H1 (cell line): ENCODE measurements at regions not wholly inside any gene's neighbourhood (a gene's known extent, or its start where the extent isn't known, plus 50 kb on each side); places are given as distances from the start of the nearest gene placed in this dataset.

Experiments
- CTCF ChIA-PET: fragments of 300-600 bp; sonication (Branson Sonifier 250); formaldehyde crosslinking; loops from one replicate; lab custom pipeline; 2021; ENCODE audit not compliant: partially characterized antibody; lab: Charles Lee
- POLR2A ChIA-PET: fragments of 300-600 bp; sonication (Branson Sonifier 250); formaldehyde crosslinking; loops from one replicate; lab custom pipeline; 2021; ENCODE audit warnings: inconsistent platforms; ENCODE audit not compliant: partially characterized antibody; lab: Charles Lee
- DNase-seq, 2 experiments: peaks; one replicate each; pipeline versions ENCODE4 v3.0.0 to v3.0.0-alpha.2; 2010 to 2022; ENCODE audit warnings: low spot score in 2 of 2, low read depth in 1 of 2, mixed read lengths in 1 of 2
- FAIRE-seq: peaks from 2 replicates; lab custom pipeline; 2011; peaks lifted over from hg19 to GRCh38; lab: Jason Lieb, UNC
- H2AFZ ChIP-seq: 2 replicates; pipeline ENCODE4 v1.8.1; 2012; ENCODE audit warnings: low read length, inconsistent platforms
- H2AK5ac ChIP-seq: 2 replicates; pipeline ENCODE4 v1.6.1; 2013; ENCODE audit warnings: low read depth, low read length
- H2BK120ac ChIP-seq: replicated peaks from 2 replicates; pipeline ENCODE3; 2013; ENCODE audit warnings: low read depth, low read length, inconsistent platforms
- H2BK12ac ChIP-seq: 2 replicates; pipeline ENCODE4 v1.6.1; 2013; ENCODE audit warnings: low read depth, low read length
- H2BK15ac ChIP-seq: 2 replicates; pipeline ENCODE4 v1.6.1; 2013; ENCODE audit warnings: low read length
- H2BK20ac ChIP-seq: 2 replicates; pipeline ENCODE4 v1.6.1; 2013; ENCODE audit warnings: low read length
- H2BK5ac ChIP-seq: 2 replicates; pipeline ENCODE4 v1.6.1; 2013; ENCODE audit warnings: low read depth, low read length
- H3K14ac ChIP-seq: 2 replicates; pipeline ENCODE4 v1.6.1; 2013; ENCODE audit warnings: inconsistent platforms; ENCODE audit not compliant: insufficient read length
- H3K18ac ChIP-seq: 2 replicates; pipeline ENCODE4 v1.6.1; 2013; ENCODE audit warnings: low read length; ENCODE audit errors: extremely low read depth
- H3K23ac ChIP-seq: 2 replicates; pipeline ENCODE4 v1.6.1; 2013; ENCODE audit warnings: inconsistent platforms; ENCODE audit not compliant: insufficient read length
- H3K23me2 ChIP-seq: 2 replicates; pipeline ENCODE4 v1.6.1; 2013; ENCODE audit warnings: low read depth, low read length
- H3K27ac ChIP-seq: 2 replicates; pipeline ENCODE4 v1.6.1; 2011; ENCODE audit warnings: low read depth, low read length, inconsistent platforms
- H3K27me3 ChIP-seq, 4 experiments: replicated peaks in 1 of 4; 1 replicate in 1 of 4; 2 replicates in 3 of 4; pipeline versions ENCODE4 v1.6.1 to v1.8.1; 2011 to 2013; ENCODE audit warnings: low read length in 3 of 4, mild to moderate bottlenecking in 3 of 4, inconsistent platforms in 2 of 4, mixed read lengths in 2 of 4, moderate library complexity in 1 of 4; ENCODE audit not compliant: control insufficient read depth in 3 of 4, insufficient read depth in 3 of 4; ENCODE audit errors: extremely low read depth in 1 of 4
- H3K36me3 ChIP-seq, 4 experiments: 2 replicates each; pipeline versions ENCODE4 v1.6.1 to v1.8.1; 2011 to 2013; ENCODE audit warnings: mild to moderate bottlenecking in 4 of 4, low read length in 3 of 4, moderate library complexity in 2 of 4, control low read depth in 1 of 4, inconsistent platforms in 1 of 4; ENCODE audit not compliant: insufficient read depth in 4 of 4, control insufficient read depth in 2 of 4
- H3K4ac ChIP-seq: replicated peaks from 2 replicates; pipeline ENCODE3; 2013; ENCODE audit warnings: low read length, low read depth, mixed read lengths, inconsistent platforms; ENCODE audit not compliant: insufficient read length
- H3K4me1 ChIP-seq, 4 experiments: replicated peaks in 1 of 4; 1 replicate in 1 of 4; 2 replicates in 3 of 4; pipeline versions ENCODE4 v1.6.1 to v1.8.1; 2011 to 2013; ENCODE audit warnings: low read length in 3 of 4, inconsistent platforms in 2 of 4, mixed read lengths in 1 of 4; ENCODE audit not compliant: insufficient read depth in 4 of 4, control insufficient read depth in 3 of 4
- H3K4me2 ChIP-seq, 2 experiments: 2 replicates each; pipeline versions ENCODE4 v1.6.1 to v1.8.1; 2011 to 2013; ENCODE audit warnings: low read depth in 2 of 2, low read length in 2 of 2, control low read depth in 1 of 2, inconsistent platforms in 1 of 2, mild to moderate bottlenecking in 1 of 2; ENCODE audit not compliant: insufficient read depth in 1 of 2
- H3K4me3 ChIP-seq, 4 experiments: fragments of 200-600, 300-600 bp in 1 of 4; sonication (generic), shearing (Covaris generic), sonication (Bioruptor Twin) in 1 of 4; 2 replicates each; pipeline versions ENCODE4 v1.5.1 to v1.8.1; 2011 to 2016; ENCODE audit warnings: low read length in 4 of 4, low read depth in 3 of 4, control low read depth in 2 of 4, inconsistent platforms in 2 of 4, mild to moderate bottlenecking in 2 of 4, mixed read lengths in 1 of 4, moderate library complexity in 1 of 4; ENCODE audit not compliant: insufficient read depth in 2 of 4; ENCODE audit errors: extremely low read depth in 1 of 4
- H3K56ac ChIP-seq: replicated peaks from 2 replicates; pipeline ENCODE3; 2013; ENCODE audit warnings: low read depth, mild to moderate bottlenecking, mixed read lengths, low read length, inconsistent platforms; ENCODE audit not compliant: insufficient read length
- H3K79me1 ChIP-seq: 2 replicates; pipeline ENCODE4 v1.6.1; 2013; ENCODE audit warnings: low read depth, low read length, control low read depth
- H3K79me2 ChIP-seq, 2 experiments: 2 replicates each; pipeline versions ENCODE4 v1.6.1 to v1.8.1; 2012 to 2013; ENCODE audit warnings: low read length in 2 of 2, mild to moderate bottlenecking in 2 of 2, inconsistent platforms in 1 of 2; ENCODE audit not compliant: insufficient read depth in 2 of 2, control insufficient read depth in 1 of 2
- H3K9ac ChIP-seq, 4 experiments: replicated peaks in 1 of 4; 1 replicate in 1 of 4; 2 replicates in 3 of 4; pipeline versions ENCODE4 v1.6.1 to v1.8.1; 2011 to 2013; ENCODE audit warnings: low read depth in 3 of 4, low read length in 3 of 4, control low read depth in 2 of 4, mild to moderate bottlenecking in 2 of 4, moderate library complexity in 2 of 4, inconsistent platforms in 1 of 4; ENCODE audit errors: extremely low read depth in 1 of 4
- H3K9me3 ChIP-seq, 2 experiments: 2 replicates each; pipeline versions ENCODE4 v1.6.1 to v1.8.1; 2012 to 2013; ENCODE audit warnings: mild to moderate bottlenecking in 2 of 2, moderate library complexity in 2 of 2, control low read depth in 1 of 2, inconsistent platforms in 1 of 2, low read depth in 1 of 2, low read length in 1 of 2, mixed read lengths in 1 of 2; ENCODE audit not compliant: insufficient read depth in 2 of 2
- H4K20me1 ChIP-seq, 2 experiments: replicated peaks in 1 of 2; 2 replicates each; pipeline versions ENCODE3 to v1.8.1; 2011 to 2013; ENCODE audit warnings: inconsistent platforms in 2 of 2, low read length in 2 of 2, mild to moderate bottlenecking in 1 of 2; ENCODE audit not compliant: insufficient read depth in 2 of 2, control insufficient read depth in 1 of 2
- H4K5ac ChIP-seq: 2 replicates; pipeline ENCODE4 v1.6.1; 2013; ENCODE audit warnings: low read length, low read depth, mixed read lengths, inconsistent platforms; ENCODE audit not compliant: insufficient read length
- H4K8ac ChIP-seq: 2 replicates; pipeline ENCODE4 v1.8.0; 2013; ENCODE audit warnings: mild to moderate bottlenecking, moderate library complexity, low read length, inconsistent platforms; ENCODE audit not compliant: insufficient read depth; ENCODE audit errors: extremely low read depth
- H4K91ac ChIP-seq: replicated peaks from 2 replicates; pipeline ENCODE3; 2013; ENCODE audit warnings: low read length, mixed read lengths, inconsistent platforms; ENCODE audit not compliant: insufficient read length
- JUN ChIP-seq: IDR thresholded peaks from 2 replicates; pipeline ENCODE4 v1.6.1; 2011; ENCODE audit warnings: low read depth, mild to moderate bottlenecking, improper control_type of control experiment, low read length
- RAD21 ChIP-seq, 2 experiments: IDR thresholded peaks in 1 of 2; conservative IDR thresholded peaks in 1 of 2; 2 replicates each; pipeline ENCODE4 v1.6.1; 2011; ENCODE audit warnings: low read depth in 2 of 2, low read length in 2 of 2, improper control_type of control experiment in 1 of 2, inconsistent platforms in 1 of 2, mild to moderate bottlenecking in 1 of 2, moderate library complexity in 1 of 2
- WGBS, 2 experiments: shearing (Covaris generic) in 1 of 2; methylation state at CpG; one replicate each; pipeline versions ENCODE4 v1.1.6 to v1.1.7; 2013 to 2015; ENCODE audit warnings: low lambda C conversion rate in 2 of 2, mixed read lengths in 2 of 2, inconsistent platforms in 1 of 2, low coverage in 1 of 2, missing lambda C conversion rate in 1 of 2; ENCODE audit not compliant: insufficient replicate concordance in 2 of 2, insufficient coverage in 1 of 2, insufficient read length in 1 of 2; ENCODE audit errors: extremely low coverage in 1 of 2, missing lambda C conversion rate in 1 of 2; 5-methylcytosine and 5-hydroxymethylcytosine counted together

DNA sequence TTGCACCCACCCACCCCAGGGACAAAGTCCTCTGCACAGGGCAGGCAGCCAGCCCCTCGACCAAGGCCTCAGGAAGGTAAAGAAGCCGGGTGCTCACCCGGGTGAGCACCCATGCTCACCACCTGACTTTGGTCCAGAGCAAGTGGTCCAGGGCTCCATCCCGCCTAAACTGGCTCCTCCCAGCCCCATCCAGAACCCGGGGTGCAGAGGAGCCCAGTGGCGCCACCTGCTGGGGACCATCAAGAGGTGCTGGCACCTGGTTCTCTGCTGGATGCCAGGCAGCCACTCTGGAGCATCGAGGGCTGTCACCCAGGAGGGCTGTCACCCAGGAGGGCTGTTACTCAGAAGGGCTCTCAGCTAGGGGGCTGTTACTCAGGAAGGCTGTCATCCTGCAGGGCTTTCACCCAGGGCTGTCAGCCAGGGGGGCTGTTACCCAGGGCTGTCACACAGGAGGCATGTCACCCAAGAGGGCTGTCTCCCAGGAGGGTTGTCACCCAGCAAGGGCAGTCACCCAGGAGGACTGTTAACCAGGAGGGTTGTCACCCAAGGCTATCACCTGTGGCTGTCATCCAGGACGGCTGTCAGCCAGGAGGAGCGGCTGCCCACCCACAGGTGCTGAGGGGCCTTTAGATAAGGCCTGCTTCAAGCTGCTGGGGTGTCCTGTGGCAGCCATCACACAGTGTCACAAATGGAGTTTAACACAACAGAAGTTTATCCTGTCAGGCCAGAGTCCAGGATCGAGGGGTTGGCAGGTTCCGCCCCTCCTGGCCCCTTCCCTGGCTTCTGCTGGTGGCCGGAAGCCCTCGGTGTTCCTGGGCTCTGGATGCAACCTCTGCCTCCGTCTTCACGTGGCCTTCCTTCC is 98.5 kb downstream of the TNFRSF13B start:
- CTCF ChIA-PET = interaction anchor here (1.2 to 1.5 kb wide), 3 partner anchors 12 to 96 kb away, joined by 3 to 4 read pairs (median 3); no protein-coding TSS in a partner anchor
- H3K36me3 ChIP-seq = no peaks in the 10 kb centered on the region
- FAIRE-seq (no peak), DNase-seq (peak in 1 of 2 experiments; percentile 86)
- no peak overlapping the region for H2BK20ac ChIP-seq
- H3K18ac ChIP-seq = no peak overlapping the region
- H3K9ac ChIP-seq = no peak overlapping the region
- no peaks in the 10 kb centered on the region for H3K9me3 ChIP-seq
- H3K23me2 ChIP-seq = no peaks in the 10 kb centered on the region
- no peak overlapping the region for H2BK15ac ChIP-seq
- no peak overlapping the region for H3K14ac ChIP-seq
- 64% methylated on average over 9 of the region's 15 CpGs; no CpG with 5 or more reads in 1 of the 2 experiments for WGBS, 2 experiments
- H4K5ac ChIP-seq = no peak overlapping the region
- no peak overlapping the region for H2BK12ac ChIP-seq
- no peaks in the 10 kb centered on the region for H3K79me2 ChIP-seq
- H3K27me3 ChIP-seq = no peaks in the 10 kb centered on the region
- no peaks in the 10 kb centered on the region for H3K79me1 ChIP-seq
- no peak overlapping the region for H2BK120ac ChIP-seq
- no peak overlapping the region for H3K4me2 ChIP-seq
- no peak overlapping the region for H2AK5ac ChIP-seq
- H3K23ac ChIP-seq = no peak overlapping the region
- H2AFZ ChIP-seq = no peak overlapping the region
- no peak overlapping the region for H4K91ac ChIP-seq
- H2BK5ac ChIP-seq = no peak overlapping the region
- H4K20me1 ChIP-seq = no peaks in the 10 kb centered on the region
- no peak overlapping the region for H4K8ac ChIP-seq
- no peak overlapping the region for H3K4ac ChIP-seq
- no peak overlapping the region for H3K56ac ChIP-seq
- POLR2A ChIA-PET = no interaction called here
- no peak overlapping the region for H3K4me3 ChIP-seq
- no peak overlapping the region for H3K27ac ChIP-seq
- H3K4me1 ChIP-seq = no peaks in the 10 kb centered on the region
- TF ChIP-seq RAD21 (IDR thresholded peaks at IDR 0.05 in 1 of 2, conservative IDR thresholded peaks at IDR 0.05 in 1 of 2; ENCODE audit: low read depth in 2 of 2, low read length in 2 of 2) (peak; percentile 77 to 82), JUN (0 out of 2 replicates have a peak, but pooled peaks have one; percentile 42)
